HepG2 (cell line): ENCODE measurements at regions not wholly inside any gene's neighbourhood (a gene's known extent, or its start where the extent isn't known, plus 50 kb on each side); places are given as distances from the start of the nearest gene placed in this dataset.

ENCODE experiments used
- PHB2 ChIP-seq: fragments of 450-650 bp; IDR thresholded peaks from 2 replicates; pipeline ENCODE4 v1.6.1; 2018; ENCODE audit not compliant: partially characterized antibody
- PLRG1 ChIP-seq: fragments of 450-650 bp; conservative IDR thresholded peaks from 2 replicates; pipeline ENCODE4 v1.6.1; 2016
- POLR2AphosphoS2 ChIP-seq: IDR thresholded peaks from 2 replicates; pipeline ENCODE4 v1.6.1; 2011; ENCODE audit warnings: low read depth, low read length, improper control_type of control experiment
- RFX1 ChIP-seq: fragments of 450-650 bp; IDR thresholded peaks from 2 replicates; pipeline ENCODE4 v1.6.1; 2017
- SNAI1 ChIP-seq: sonication (generic); formaldehyde crosslinking; IDR thresholded peaks from 2 replicates; pipeline ENCODE4 v1.5.0; 2020; ENCODE audit warnings: mild to moderate bottlenecking, missing genetic modification reagents, borderline replicate concordance
- SNAPC5 ChIP-seq: sonication (generic); formaldehyde crosslinking; IDR thresholded peaks from 2 replicates; pipeline ENCODE4 v1.8.1; 2023; ENCODE audit warnings: mild to moderate bottlenecking, missing genetic modification reagents, borderline replicate concordance
- SOX6 ChIP-seq, 2 experiments: fragments of 450-650 bp in 1 of 2; sonication (generic) in 1 of 2; formaldehyde crosslinking in 1 of 2; IDR thresholded peaks; 2 replicates each; pipeline versions ENCODE4 v1.4.0 to v1.6.1; 2017 to 2020; ENCODE audit warnings: antibody characterized with exemption in 1 of 2, mild to moderate bottlenecking in 1 of 2, missing genetic modification reagents in 1 of 2
- ZBTB3 ChIP-seq: sonication (generic); formaldehyde crosslinking; IDR thresholded peaks from 2 replicates; pipeline ENCODE4 v1.4.0; 2020; ENCODE audit warnings: low read depth, mild to moderate bottlenecking, moderate library complexity, missing genetic modification reagents, borderline replicate concordance
- ZNF12 ChIP-seq: sonication (generic); formaldehyde crosslinking; IDR thresholded peaks from 2 replicates; pipeline ENCODE4 v1.5.0; 2020; ENCODE audit warnings: missing genetic modification reagents
- ZNF484 ChIP-seq: sonication (generic); formaldehyde crosslinking; IDR thresholded peaks from 2 replicates; pipeline ENCODE4 v1.5.1; 2020; ENCODE audit warnings: mild to moderate bottlenecking, low read depth, missing genetic modification reagents, borderline replicate concordance
- ZNF496 ChIP-seq: sonication (generic); formaldehyde crosslinking; IDR thresholded peaks from 2 replicates; pipeline ENCODE4 v1.8.1; 2023; ENCODE audit warnings: mild to moderate bottlenecking, moderate library complexity, missing genetic modification reagents; ENCODE audit not compliant: insufficient replicate concordance
- ZNF749 ChIP-seq: sonication (generic); formaldehyde crosslinking; IDR thresholded peaks from 2 replicates; pipeline ENCODE4 v1.8.0; 2022; ENCODE audit warnings: mild to moderate bottlenecking, missing genetic modification reagents, moderate library complexity, borderline replicate concordance
- TF ChIP-seq, protein P1 (sequence below): sonication (generic); formaldehyde crosslinking; IDR thresholded peaks from 2 replicates; pipeline ENCODE4 v1.5.0; 2020; ENCODE audit warnings: mild to moderate bottlenecking, missing genetic modification reagents, borderline replicate concordance

DNA sequence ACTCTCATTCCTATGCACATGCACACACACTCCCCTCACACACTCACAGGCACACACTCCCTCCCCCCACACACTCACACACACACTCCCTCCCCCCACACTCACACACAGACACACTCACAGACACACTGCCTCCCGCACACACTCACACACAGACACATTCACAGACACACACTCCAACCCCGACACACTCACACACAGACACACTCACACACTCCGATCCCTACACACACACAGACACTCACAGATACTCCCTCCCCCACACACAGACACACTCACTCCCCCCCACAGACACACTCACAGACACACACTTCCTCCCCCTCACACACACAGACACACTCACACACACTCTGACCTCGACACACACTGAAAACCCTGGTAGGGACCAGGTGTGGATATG is 176.2 kb downstream of the TFAP2C start (continued):
- peak; percentile 40 for TF ChIP-seq PHB2
- no peak for TF ChIP-seq SNAI1 (CRISPR knock-in tag)
- TF ChIP-seq RFX1 = no peak
- TF ChIP-seq ZNF484 (CRISPR knock-in tag) = no peak
- no peak for TF ChIP-seq SNAPC5 (CRISPR knock-in tag)
- 0 out of 2 replicates have a peak, but pooled peaks have one; percentile 45 for TF ChIP-seq SOX6 (IDR thresholded peaks at IDR 0.05)
- no peak for TF ChIP-seq SOX6 (CRISPR knock-in tag; IDR thresholded peaks at IDR 0.05)
- no peak for TF ChIP-seq ZNF496 (CRISPR knock-in tag)
- 0 out of 2 replicates have a peak, but pooled peaks have one; percentile 44 for TF ChIP-seq PLRG1
- no peak for TF ChIP-seq ZNF12
- TF ChIP-seq POLR2AphosphoS2 = no peak
- TF ChIP-seq ZNF749 (CRISPR knock-in tag) = no peak
- TF ChIP-seq, protein P1, sequence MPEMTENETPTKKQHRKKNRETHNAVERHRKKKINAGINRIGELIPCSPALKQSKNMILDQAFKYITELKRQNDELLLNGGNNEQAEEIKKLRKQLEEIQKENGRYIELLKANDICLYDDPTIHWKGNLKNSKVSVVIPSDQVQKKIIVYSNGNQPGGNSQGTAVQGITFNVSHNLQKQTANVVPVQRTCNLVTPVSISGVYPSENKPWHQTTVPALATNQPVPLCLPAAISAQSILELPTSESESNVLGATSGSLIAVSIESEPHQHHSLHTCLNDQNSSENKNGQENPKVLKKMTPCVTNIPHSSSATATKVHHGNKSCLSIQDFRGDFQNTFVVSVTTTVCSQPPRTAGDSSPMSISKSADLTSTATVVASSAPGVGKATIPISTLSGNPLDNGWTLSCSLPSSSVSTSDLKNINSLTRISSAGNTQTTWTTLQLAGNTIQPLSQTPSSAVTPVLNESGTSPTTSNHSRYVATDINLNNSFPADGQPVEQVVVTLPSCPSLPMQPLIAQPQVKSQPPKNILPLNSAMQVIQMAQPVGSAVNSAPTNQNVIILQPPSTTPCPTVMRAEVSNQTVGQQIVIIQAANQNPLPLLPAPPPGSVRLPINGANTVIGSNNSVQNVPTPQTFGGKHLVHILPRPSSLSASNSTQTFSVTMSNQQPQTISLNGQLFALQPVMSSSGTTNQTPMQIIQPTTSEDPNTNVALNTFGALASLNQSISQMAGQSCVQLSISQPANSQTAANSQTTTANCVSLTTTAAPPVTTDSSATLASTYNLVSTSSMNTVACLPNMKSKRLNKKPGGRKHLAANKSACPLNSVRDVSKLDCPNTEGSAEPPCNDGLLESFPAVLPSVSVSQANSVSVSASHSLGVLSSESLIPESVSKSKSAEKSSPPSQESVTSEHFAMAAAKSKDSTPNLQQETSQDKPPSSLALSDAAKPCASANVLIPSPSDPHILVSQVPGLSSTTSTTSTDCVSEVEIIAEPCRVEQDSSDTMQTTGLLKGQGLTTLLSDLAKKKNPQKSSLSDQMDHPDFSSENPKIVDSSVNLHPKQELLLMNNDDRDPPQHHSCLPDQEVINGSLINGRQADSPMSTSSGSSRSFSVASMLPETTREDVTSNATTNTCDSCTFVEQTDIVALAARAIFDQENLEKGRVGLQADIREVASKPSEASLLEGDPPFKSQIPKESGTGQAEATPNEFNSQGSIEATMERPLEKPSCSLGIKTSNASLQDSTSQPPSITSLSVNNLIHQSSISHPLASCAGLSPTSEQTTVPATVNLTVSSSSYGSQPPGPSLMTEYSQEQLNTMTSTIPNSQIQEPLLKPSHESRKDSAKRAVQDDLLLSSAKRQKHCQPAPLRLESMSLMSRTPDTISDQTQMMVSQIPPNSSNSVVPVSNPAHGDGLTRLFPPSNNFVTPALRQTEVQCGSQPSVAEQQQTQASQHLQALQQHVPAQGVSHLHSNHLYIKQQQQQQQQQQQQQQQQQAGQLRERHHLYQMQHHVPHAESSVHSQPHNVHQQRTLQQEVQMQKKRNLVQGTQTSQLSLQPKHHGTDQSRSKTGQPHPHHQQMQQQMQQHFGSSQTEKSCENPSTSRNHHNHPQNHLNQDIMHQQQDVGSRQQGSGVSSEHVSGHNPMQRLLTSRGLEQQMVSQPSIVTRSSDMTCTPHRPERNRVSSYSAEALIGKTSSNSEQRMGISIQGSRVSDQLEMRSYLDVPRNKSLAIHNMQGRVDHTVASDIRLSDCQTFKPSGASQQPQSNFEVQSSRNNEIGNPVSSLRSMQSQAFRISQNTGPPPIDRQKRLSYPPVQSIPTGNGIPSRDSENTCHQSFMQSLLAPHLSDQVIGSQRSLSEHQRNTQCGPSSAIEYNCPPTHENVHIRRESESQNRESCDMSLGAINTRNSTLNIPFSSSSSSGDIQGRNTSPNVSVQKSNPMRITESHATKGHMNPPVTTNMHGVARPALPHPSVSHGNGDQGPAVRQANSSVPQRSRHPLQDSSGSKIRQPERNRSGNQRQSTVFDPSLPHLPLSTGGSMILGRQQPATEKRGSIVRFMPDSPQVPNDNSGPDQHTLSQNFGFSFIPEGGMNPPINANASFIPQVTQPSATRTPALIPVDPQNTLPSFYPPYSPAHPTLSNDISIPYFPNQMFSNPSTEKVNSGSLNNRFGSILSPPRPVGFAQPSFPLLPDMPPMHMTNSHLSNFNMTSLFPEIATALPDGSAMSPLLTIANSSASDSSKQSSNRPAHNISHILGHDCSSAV (CRISPR knock-in tag) = no peak
- TF ChIP-seq ZBTB3 (CRISPR knock-in tag) = no peak
- TF ChIP-seq, all 625 proteins: peak for 10
